HG02623 (cell line): ENCODE measurements at regions not wholly inside any gene's neighbourhood (a gene's known extent, or its start where the extent isn't known, plus 50 kb on each side); places are given as distances from the start of the nearest gene placed in this dataset.

Source experiments
- ATAC-seq: cut with Tn5 transposase; IDR thresholded peaks from one replicate; pipeline ENCODE4 v1.9.1; 2021; ENCODE audit warnings: moderate library complexity; ENCODE audit not compliant: unreplicated experiment

- no peak for ATAC-seq
Observed at GRCh38 chr2:173806761-173807160, 158.4 kb downstream of the SP3 start.

- ATAC-seq: no peak
Observed at GRCh38 chr2:173808718-173809117, 156.5 kb downstream of the SP3 start.

- no peak for ATAC-seq
Observed at GRCh38 chr2:173812321-173812720, 152.9 kb downstream of the SP3 start.

- no peak for ATAC-seq
Observed at GRCh38 chr2:173814306-173814705, 150.9 kb downstream of the SP3 start.

- no peak for ATAC-seq
Observed at GRCh38 chr2:173815772-173816171, 149.4 kb downstream of the SP3 start.

- ATAC-seq: no peak
Observed at GRCh38 chr2:173817582-173817981, 147.6 kb downstream of the SP3 start.

- no peak for ATAC-seq
Observed at GRCh38 chr2:173818285-173818684, 146.9 kb downstream of the SP3 start.

GRCh38 chr2:173819852-173820251 is 145.3 kb downstream of the SP3 start:
- ATAC-seq: no peak

- no peak for ATAC-seq
Observed at GRCh38 chr2:173821451-173821850, 143.7 kb downstream of the SP3 start.

GRCh38 chr2:173822889-173823542 is 142.2 kb downstream of the SP3 start:
- no peak for ATAC-seq

GRCh38 chr2:173823543-173823939 is 141.6 kb downstream of the SP3 start:
- no peak for ATAC-seq

- ATAC-seq: no peak
Observed at GRCh38 chr2:173828189-173829142, 136.7 kb downstream of the SP3 start.

GRCh38 chr2:173829727-173830126 is 135.4 kb downstream of the SP3 start:
- no peak for ATAC-seq

GRCh38 chr2:173830170-173830569 is 135.0 kb downstream of the SP3 start:
- no peak for ATAC-seq

GRCh38 chr2:173831312-173832229 is 133.6 kb downstream of the SP3 start:
- no peak for ATAC-seq

GRCh38 chr2:173834141-173834540 is 131.0 kb downstream of the SP3 start:
- no peak for ATAC-seq

GRCh38 chr2:173835726-173836125 is 129.4 kb downstream of the SP3 start:
- no peak for ATAC-seq

- ATAC-seq: no peak
Observed at GRCh38 chr2:173841110-173841509, 124.1 kb downstream of the SP3 start.

GRCh38 chr2:173843526-173843925 is 121.6 kb downstream of the SP3 start:
- ATAC-seq: no peak

GRCh38 chr2:173851141-173851641 is 114.0 kb downstream of the SP3 start:
- no peak for ATAC-seq

GRCh38 chr2:173854141-173854540 is 111.0 kb downstream of the SP3 start:
- ATAC-seq: no peak
